Choroid plexus epithelial cell (primary cell): ENCODE measurements at regions not wholly inside any gene's neighbourhood (a gene's known extent, or its start where the extent isn't known, plus 50 kb on each side); places are given as distances from the start of the nearest gene placed in this dataset.

Experiments
- DNase-seq: peaks from one replicate; pipeline ENCODE4 v3.0.0-alpha.2; 2010; ENCODE audit warnings: low read depth
- H3K4me3 ChIP-seq: 2 replicates; pipeline ENCODE4 v1.5.1; 2011; ENCODE audit warnings: low read depth, mild to moderate bottlenecking, control low read depth, low read length, moderate library complexity
- TF ChIP-seq, protein P1 (sequence below): conservative IDR thresholded peaks from 2 replicates; pipeline ENCODE4 v1.5.1; 2011; ENCODE audit warnings: low read depth, mild to moderate bottlenecking, control low read depth, inconsistent platforms, low read length, moderate library complexity

DNA sequence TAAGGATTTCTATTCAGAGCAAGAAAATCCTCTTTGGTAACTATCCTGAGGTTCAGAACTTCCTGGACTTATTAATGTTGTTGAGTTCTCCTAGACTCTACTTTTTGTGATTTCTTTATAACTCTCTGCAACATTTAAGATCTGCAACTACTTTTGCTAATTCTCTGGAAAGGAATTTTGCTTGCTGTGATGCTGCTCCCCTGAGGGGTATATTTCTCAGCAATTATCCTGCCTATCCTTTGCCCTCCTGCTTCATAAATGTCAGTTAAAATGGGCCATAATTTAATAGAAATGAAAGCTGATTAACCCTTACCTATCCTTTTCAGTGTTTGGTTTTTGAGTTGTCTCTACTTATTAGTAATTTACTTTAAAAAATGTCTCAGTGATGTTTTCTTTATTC is 377.3 kb upstream of the LRRC3B start:
- TF ChIP-seq, protein P1, sequence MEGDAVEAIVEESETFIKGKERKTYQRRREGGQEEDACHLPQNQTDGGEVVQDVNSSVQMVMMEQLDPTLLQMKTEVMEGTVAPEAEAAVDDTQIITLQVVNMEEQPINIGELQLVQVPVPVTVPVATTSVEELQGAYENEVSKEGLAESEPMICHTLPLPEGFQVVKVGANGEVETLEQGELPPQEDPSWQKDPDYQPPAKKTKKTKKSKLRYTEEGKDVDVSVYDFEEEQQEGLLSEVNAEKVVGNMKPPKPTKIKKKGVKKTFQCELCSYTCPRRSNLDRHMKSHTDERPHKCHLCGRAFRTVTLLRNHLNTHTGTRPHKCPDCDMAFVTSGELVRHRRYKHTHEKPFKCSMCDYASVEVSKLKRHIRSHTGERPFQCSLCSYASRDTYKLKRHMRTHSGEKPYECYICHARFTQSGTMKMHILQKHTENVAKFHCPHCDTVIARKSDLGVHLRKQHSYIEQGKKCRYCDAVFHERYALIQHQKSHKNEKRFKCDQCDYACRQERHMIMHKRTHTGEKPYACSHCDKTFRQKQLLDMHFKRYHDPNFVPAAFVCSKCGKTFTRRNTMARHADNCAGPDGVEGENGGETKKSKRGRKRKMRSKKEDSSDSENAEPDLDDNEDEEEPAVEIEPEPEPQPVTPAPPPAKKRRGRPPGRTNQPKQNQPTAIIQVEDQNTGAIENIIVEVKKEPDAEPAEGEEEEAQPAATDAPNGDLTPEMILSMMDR, result no peak
- DNase-seq, result no peak

DNA sequence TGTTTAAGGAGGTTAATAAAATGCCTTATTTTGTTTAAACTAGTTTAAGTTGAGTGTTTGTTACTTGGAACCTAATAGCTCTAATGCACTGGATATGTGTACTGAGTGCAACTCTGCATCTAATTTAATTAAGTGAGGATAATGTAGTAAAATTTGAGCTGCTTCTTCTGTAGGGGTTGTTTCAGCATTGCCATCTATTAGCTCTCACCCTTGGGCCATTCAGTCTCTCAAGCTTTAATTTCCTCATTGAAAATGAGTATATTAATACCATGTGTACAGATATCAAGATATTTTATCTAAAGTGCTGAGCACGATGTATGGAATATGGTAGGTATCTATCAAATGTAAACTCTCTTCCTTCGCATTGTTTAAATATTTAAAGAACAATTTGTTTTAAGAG is 375.7 kb upstream of the LRRC3B start:
- TF ChIP-seq, protein P1, result no peak
- no peak overlapping the region for H3K4me3 ChIP-seq
- DNase-seq, result no peak

More for the DNA sequence above, 377.3 kb upstream of the LRRC3B start:
- no peak overlapping the region for H3K4me3 ChIP-seq

DNA sequence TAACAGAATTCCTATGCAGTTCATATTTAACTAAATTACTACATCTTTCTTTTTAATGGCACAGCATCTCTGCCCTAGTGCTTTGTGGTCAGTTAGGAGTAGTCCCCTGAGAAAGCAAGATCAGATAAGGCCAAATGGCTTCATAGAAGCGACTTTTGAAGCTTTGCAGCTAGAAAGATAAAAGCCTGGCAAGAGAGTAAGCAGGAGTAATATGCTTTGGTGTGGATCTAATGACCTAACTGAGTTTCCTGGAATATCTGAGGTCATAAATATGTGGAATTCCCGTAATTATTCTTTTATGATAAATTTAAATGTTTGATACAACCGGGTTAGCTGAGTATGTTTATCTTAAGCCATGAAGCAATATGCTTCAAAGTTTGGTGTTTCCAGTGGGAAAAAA is 374.9 kb upstream of the LRRC3B start:
- no peak overlapping the region for H3K4me3 ChIP-seq
- TF ChIP-seq, protein P1, result no peak
- DNase-seq, result no peak

DNA sequence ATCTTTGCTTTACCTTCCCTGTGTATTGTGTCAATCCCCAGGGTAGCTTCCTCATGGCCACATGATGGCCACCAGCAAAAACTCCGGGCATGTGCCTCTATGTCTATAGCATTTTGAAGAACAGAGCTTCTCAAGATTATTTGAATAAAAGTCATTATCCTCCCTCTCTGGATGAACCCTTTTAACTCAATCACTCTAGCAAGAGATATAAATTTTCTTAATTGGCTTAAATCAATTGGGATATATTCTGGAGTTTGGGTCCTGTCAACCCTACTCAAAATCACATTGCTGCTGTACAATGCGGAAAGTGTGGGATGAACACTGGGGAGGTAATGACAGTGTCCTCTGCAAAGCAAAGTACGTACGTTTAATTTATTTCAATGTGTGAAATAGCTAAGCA is 370.6 kb upstream of the LRRC3B start:
- DNase-seq, result no peak
- no peak overlapping the region for H3K4me3 ChIP-seq
- TF ChIP-seq, protein P1, result no peak

DNA sequence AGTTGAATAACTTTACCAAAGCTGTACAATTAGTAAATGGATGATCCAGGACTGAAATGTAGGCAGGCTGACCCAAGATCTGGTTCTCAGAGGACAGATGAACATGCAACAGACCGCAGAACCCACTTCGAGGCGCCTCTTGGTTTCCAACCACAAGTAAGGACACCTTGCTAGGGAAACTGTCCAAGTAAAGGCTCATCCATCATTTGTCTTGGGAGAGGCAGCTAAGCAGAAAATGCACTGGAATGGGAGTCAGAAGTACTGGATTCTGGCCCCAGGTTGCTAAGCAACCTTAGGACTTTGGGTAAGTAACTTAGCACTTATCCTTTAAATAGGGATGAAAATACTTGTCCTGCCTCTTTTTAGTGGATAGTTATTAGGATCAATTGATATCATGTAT is 366.3 kb upstream of the LRRC3B start:
- DNase-seq, result no peak
- TF ChIP-seq, protein P1, result no peak
- no peak overlapping the region for H3K4me3 ChIP-seq

DNA sequence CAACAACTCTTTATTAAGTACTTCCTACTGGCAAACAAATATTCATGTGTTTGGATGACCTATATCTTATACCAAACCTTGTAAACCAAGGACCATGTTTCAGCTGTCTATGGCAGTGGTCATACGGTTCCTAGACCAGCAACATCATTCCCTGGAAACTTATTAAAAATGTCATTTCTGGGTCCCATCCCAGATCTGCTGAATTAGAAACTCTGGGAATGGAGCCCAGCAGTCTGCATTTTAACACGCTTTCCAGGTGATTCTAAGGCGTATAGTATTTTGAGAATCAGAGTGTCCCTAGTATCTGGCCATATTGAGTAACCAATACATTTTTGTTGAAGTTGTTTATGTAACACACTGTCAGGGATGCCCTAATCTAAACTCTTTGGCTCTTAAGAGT is 363.4 kb upstream of the LRRC3B start:
- H3K4me3 ChIP-seq, result no peak overlapping the region
- TF ChIP-seq, protein P1, result no peak
- DNase-seq, result no peak

DNA sequence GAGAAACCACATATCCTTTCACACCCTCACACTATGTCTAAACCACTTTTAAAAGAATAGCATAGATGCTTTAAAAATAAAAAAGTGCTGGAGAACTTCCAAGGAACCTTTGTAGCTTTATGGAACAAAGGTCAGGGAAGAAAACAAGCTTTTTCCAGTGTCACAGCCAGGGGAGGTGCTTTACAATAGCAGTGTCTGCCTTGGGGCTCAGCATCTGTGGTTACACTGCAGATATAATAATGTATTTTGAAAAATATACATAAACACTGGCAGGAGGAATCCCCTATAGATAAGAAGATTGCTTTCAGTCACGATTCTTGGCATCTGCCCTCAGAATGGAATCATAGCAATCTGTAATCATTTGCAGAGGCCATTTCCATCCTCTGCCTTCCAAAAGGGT is 362.4 kb upstream of the LRRC3B start:
- TF ChIP-seq, protein P1, result no peak
- no peak for DNase-seq
- H3K4me3 ChIP-seq, result no peak overlapping the region
